BJ (cell line): ENCODE measurements at regions not wholly inside any gene's neighbourhood (a gene's known extent, or its start where the extent isn't known, plus 50 kb on each side); places are given as distances from the start of the nearest gene placed in this dataset.
"Not testable (repeated sequence)": the region's sequence is repeated elsewhere in the genome, so short reads cannot be mapped to it uniquely, and the experiment has no call there.

ENCODE experiments used
- CTCF ChIA-PET: fragments of 350-600 bp; formaldehyde crosslinking; extraction: SDS; loops from one replicate; lab custom pipeline; 2021; ENCODE audit warnings: antibody characterized with exemption, inconsistent platforms; lab: Yijun Ruan, JAX
- POLR2A ChIA-PET: fragments of 300-600 bp; sonication (Branson Sonifier 250); formaldehyde crosslinking; extraction: SDS; loops from one replicate; lab custom pipeline; 2021; ENCODE audit warnings: antibody characterized with exemption; lab: Charles Lee
- DNase-seq: peaks from one replicate; pipeline ENCODE4 v3.0.0-alpha.2; 2011; ENCODE audit warnings: low read depth
- H3K27me3 ChIP-seq: 2 replicates; pipeline ENCODE4 v1.6.0; 2011; ENCODE audit warnings: low read length; ENCODE audit not compliant: control insufficient read depth, insufficient read depth
- H3K36me3 ChIP-seq: 2 replicates; pipeline ENCODE4 v1.5.1; 2011; ENCODE audit warnings: low read length; ENCODE audit not compliant: control insufficient read depth, insufficient read depth
- H3K4me3 ChIP-seq: 2 replicates; pipeline ENCODE4 v1.5.1; 2011; ENCODE audit warnings: low read depth, mild to moderate bottlenecking, control low read depth, low read length
- TF ChIP-seq, protein P1 (sequence below): IDR thresholded peaks from 2 replicates; pipeline ENCODE4 v1.5.1; 2011; ENCODE audit warnings: low read depth, mild to moderate bottlenecking, control low read depth, inconsistent platforms, low read length, moderate library complexity; ENCODE audit not compliant: insufficient read depth

DNA sequence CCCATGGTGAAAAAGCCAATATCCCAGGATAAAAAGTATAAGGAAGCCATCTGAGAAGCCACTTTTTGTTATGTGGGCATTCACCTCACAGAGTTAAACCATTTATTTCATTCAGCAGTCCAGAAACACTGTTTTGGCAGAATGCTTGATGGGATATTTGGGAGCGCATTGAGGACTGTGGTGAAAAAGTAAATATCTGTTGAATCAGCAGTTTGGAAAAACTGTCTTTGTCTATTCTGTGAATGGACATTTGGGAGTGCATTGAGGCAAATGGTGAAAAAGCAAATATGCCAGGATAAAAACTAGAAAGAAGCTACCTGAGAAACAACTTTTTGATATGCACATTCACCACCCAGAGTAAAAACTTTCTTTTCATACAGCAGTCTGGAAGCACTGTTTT is 276.2 kb upstream of the TRIM48 start:
- POLR2A ChIA-PET = no interaction called here

DNA sequence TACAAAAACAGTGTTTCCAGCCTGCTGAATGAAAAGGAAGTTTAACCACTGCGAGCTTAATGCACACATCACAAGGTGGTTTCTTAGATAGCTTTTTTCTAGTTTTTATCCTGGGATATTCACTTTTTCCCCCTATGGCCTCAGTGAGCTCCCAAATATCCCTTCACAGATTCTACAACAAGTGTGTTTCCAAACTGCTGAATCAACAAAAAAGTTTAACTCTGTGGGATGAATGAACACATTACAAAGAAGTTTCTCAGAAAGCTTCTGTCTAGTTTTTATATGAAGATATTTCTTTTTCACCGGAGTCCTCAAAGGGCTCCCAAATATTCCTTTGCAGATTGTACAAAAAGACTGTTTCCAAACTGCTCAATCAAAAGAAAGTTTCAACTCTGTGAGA is 233.1 kb upstream of the TRIM48 start:
- H3K4me3 ChIP-seq, H3K27me3 ChIP-seq, CTCF ChIA-PET, DNase-seq, H3K36me3 ChIP-seq, POLR2A ChIA-PET: not testable (repeated sequence)

More for the DNA sequence above, 276.2 kb upstream of the TRIM48 start:
- no peak overlapping the region for H3K4me3 ChIP-seq
- no peaks in the 10 kb centered on the region for H3K36me3 ChIP-seq
- no peaks in the 10 kb centered on the region for H3K27me3 ChIP-seq
- DNase-seq = no peak
- CTCF ChIA-PET = no interaction called here
- TF ChIP-seq, protein P1, sequence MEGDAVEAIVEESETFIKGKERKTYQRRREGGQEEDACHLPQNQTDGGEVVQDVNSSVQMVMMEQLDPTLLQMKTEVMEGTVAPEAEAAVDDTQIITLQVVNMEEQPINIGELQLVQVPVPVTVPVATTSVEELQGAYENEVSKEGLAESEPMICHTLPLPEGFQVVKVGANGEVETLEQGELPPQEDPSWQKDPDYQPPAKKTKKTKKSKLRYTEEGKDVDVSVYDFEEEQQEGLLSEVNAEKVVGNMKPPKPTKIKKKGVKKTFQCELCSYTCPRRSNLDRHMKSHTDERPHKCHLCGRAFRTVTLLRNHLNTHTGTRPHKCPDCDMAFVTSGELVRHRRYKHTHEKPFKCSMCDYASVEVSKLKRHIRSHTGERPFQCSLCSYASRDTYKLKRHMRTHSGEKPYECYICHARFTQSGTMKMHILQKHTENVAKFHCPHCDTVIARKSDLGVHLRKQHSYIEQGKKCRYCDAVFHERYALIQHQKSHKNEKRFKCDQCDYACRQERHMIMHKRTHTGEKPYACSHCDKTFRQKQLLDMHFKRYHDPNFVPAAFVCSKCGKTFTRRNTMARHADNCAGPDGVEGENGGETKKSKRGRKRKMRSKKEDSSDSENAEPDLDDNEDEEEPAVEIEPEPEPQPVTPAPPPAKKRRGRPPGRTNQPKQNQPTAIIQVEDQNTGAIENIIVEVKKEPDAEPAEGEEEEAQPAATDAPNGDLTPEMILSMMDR = no peak

DNA sequence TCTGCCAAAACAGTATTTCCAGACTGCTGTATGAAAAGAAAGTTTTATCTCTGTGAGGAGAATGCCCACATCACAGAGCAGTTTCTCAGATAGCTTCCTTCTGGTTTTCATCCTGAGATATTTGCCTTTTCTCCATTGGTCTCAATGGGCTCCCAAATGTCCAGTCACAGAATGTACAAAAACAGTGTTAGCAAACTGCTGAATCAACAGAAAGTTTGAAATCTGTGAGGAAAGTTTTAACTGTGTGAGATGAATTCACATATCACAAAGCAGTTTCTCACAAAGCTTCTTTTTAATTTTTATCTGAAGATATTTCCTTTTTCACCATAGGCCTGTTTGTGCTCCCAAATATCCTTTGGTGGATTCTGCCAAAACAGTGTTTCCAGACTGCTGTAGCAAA is 207.2 kb upstream of the TRIM48 start:
- no peak for DNase-seq
- ChIA-PET CTCF (no interaction called here), POLR2A (no interaction called here)
- TF ChIP-seq, protein P1 = no peak
- no peaks in the 10 kb centered on the region for H3K27me3 ChIP-seq
- no peak overlapping the region for H3K4me3 ChIP-seq
- no peaks in the 10 kb centered on the region for H3K36me3 ChIP-seq

GRCh38 chr11:55084588-55084987 is 177.4 kb upstream of the TRIM48 start:
- POLR2A ChIA-PET, H3K4me3 ChIP-seq, DNase-seq, H3K36me3 ChIP-seq, H3K27me3 ChIP-seq, CTCF ChIA-PET: not testable (repeated sequence)

DNA sequence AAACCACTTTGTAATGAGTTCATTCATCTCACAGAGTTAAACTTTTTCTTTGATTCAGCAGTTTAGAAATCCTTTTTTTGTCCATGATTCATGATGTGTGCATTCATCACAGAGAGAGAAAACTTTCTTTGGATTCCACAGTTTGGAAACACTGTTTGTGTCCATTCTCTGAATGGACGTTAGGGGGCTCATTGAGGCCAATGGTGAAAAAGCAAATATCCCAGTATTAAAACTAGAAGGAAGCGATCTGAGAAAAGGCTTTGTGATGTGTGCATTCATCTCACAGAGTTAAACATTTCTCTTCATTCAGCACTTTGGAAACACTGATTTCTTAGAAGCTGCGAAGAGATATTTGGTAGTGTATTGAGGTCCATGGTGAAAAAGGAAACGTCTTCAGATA is 155.6 kb upstream of the TRIM48 start:
- Histone ChIP-seq H3K27me3 (no peaks in the 10 kb centered on the region), H3K36me3 (no peaks in the 10 kb centered on the region), H3K4me3 (no peak overlapping the region)
- TF ChIP-seq, protein P1 = no peak
- no peak for DNase-seq
- ChIA-PET POLR2A (no interaction called here), CTCF (no interaction called here)
